ENCODE measurements at regions not wholly inside any gene's neighbourhood (a gene's known extent, or its start where the extent isn't known, plus 50 kb on each side); places are given as distances from the start of the nearest gene placed in this dataset.

GRCh38 chr1:2920421-2921015, 100.7 kb upstream of the ACTRT2 start:
- no peak for DNase-seq

GRCh38 chr1:2921970-2922686, 99.1 kb upstream of the ACTRT2 start:
- peak; percentile 14 for DNase-seq

DNA sequence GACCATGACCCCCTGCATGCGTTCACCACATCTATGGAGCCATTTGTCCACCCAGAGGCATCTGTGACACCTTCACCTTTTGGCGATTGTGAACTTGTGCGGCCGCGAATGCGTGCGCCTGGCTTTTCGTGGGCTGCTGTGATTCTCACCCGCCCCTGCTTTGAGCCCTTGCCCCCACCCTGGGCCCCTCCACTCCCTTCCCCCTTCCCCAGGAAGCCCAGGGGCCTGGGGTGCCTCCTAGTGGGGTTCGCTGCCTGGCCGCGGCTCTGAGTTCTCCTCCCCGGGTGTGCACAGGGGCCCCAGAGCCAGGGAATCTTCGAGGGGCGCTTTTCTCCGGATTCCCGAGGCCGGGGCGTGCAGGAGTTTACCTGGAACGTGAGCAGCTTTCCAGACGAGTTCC, 97.9 kb upstream of the ACTRT2 start:
- DNase-seq: no peak

- no peak for DNase-seq
Measured at GRCh38 chr1:2925291-2925690, 96.0 kb upstream of the ACTRT2 start.

GRCh38 chr1:2925918-2926317, 95.3 kb upstream of the ACTRT2 start:
- DNase-seq: no peak

GRCh38 chr1:2926447-2927055, 94.7 kb upstream of the ACTRT2 start:
- no peak for DNase-seq

DNA sequence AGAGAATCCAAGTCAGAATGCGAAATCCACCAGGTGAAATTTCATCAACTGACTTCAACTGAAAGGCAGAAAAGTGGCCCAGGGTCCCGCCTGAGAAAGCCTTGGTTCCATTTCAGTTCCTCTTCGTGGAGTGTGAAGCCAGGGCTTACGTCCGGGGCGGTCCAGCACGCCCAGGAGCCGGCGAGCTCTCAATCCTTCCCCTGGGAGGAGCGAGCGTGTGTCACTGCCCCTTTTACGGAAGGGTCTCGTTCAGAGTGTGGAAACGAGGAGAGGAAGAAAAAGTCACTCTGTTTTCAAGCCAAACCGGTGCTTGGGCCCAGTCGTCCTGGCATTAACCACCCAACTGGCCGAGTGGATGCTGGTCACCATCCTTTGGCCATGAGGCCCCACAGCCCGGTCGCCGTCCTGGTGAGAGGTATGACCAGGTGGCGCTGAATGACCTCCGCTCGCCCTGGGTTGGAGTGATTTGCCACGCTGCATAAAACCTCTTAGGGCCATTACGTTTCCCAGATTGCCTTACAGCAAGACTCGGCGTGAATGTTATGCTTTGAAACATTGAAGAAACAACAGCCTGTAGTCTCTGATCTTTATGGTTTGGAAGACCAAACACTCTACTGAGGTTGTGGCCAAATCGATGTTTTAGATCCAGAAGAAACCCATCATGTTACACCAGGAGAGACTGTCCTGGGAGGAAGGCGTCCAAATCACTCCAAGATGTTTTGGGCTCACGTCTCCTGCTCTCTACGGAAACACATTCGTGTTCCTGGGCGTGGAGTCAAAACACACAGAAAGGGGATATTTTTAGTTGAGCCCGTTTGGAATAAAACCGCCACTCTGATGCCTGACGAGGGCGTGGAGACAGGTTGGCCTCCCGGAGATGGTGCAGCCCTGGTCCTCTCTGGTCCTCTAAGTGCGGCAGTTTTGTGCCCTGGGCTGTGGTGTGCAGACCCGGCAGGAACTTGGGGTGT, 93.6 kb upstream of the ACTRT2 start:
- no peak for DNase-seq

DNA sequence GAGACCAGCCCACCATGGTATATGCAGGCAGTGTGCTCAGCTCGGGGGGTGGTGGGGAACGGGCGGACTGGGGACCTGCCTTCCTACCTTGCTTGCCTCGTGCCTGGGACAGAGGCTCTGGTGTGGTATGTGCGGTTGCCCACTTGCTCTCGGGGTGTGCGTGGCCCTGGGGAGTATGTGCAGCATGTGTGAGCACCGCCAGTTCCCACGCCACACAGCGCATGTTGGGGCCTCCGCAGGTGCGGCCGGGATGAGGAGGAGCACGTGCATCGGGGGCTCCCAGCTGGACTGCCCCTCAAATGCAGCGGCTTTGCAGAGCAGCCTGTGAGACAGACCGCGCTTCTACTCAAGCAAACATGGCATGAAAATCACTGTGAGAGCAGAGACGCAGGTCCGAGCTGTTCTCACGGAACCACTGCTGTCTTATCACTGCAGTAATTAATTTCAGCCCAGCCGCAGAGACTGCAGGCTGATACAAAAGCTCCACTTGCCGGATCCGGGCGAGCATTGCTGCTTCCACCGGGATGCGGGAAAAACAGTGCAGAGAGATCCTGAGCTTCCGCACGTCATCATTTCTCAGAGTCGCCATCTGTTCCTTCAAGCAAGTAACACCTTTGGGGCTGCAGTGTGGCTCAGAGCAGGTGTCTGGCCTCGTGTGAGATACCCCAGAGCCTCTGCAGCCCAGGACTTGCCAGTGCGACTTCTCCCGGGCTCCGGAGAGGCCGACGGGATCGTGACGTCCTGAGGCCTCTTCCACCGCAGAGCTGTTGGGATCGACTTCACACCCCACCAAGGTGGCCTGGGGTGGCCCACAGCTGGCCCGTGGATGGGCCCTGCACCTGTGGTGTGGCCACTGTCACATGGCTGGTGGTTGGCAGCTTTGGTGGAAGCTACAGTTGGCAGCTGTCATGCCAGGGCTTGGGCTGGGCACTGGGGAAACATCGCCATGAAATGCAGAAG, 92.6 kb upstream of the ACTRT2 start:
- no peak for DNase-seq

- no peak for DNase-seq
Measured at GRCh38 chr1:2929335-2929734, 91.9 kb upstream of the ACTRT2 start.

- DNase-seq: no peak
Measured at GRCh38 chr1:2930016-2930815, 91.1 kb upstream of the ACTRT2 start.

GRCh38 chr1:2930913-2931723, 90.1 kb upstream of the ACTRT2 start:
- DNase-seq: no peak

GRCh38 chr1:2931724-2932401, 89.4 kb upstream of the ACTRT2 start:
- no peak for DNase-seq

GRCh38 chr1:2932671-2933350, 88.5 kb upstream of the ACTRT2 start:
- DNase-seq: no peak

DNA sequence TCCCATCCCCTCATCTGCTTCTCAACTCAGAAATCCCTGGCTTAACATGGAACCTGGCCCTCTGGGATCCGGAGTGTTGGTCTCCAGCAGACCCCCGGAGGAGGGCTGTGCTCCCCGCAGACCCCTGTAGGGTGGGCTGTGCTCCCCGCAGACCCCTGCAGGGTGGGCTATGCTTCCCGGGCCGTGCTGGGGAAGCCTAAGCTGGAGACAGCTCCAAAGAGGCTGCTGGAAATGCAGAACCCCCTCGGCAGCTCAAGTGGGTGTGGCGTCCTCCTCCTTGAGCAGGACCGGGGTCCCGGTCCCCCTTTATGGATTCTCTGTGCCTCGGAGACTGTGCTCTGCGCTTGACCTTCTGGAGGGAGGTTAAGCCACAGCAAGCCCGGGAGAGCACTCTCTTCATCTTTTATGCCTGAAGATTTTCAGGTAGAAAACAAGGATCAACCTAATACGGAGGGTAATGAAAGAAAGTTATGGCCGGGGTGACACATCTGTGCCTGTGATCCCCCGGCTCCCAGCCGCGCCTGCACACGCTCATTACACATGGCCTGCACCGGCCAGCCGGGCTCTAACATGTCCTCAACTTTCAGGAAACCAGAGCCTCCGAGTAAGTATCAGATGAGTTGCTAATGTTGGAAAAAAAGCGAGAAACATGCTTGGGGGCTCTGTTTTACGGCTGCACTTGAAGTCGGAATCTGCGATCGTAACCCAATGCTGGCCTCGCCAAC, 87.7 kb upstream of the ACTRT2 start:
- DNase-seq: no peak

- DNase-seq: no peak
Measured at GRCh38 chr1:2934156-2934540, 87.1 kb upstream of the ACTRT2 start.

DNA sequence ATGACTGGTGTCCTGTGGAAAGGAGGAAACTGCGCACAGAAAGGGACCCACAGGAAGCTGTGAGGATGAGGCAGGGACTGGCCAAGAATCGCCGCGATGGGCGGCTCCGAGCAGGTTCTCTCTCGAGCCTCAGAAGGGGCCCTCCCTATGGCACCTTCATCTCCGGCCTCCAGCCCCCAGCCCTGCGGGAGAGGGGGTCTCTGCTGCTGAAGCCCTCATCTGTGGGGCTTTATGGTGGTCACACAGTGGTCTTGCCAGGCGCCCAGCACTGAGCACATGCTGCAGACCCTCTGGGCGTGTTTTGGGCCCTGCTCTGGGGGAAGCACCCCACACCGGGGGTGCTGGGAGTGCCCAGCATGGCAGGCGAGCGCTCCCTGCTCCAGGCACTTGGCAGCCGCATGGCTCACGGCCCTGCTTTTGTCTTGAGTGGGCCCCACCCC, 86.6 kb upstream of the ACTRT2 start:
- DNase-seq: no peak

DNA sequence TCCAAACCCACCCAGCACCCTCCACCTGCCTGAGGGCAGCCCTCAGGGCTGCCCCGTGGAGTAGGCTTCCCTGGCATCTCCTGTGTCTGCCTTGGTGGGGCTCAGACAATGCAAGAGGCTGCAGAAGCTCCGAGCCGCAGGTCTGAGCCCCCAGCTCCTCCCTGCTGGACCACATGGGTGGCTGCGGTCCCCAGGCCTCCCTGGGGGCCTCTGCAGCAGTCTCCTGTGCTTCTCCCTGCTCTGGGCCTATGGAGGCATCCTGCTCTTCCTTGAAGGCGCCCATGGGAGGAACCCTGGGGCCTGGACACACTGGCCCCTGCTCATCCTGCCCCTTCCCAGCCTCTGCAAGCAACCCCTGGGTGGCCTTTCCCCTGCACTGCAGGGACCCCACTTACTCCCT, 86.1 kb upstream of the ACTRT2 start:
- no peak for DNase-seq

DNA sequence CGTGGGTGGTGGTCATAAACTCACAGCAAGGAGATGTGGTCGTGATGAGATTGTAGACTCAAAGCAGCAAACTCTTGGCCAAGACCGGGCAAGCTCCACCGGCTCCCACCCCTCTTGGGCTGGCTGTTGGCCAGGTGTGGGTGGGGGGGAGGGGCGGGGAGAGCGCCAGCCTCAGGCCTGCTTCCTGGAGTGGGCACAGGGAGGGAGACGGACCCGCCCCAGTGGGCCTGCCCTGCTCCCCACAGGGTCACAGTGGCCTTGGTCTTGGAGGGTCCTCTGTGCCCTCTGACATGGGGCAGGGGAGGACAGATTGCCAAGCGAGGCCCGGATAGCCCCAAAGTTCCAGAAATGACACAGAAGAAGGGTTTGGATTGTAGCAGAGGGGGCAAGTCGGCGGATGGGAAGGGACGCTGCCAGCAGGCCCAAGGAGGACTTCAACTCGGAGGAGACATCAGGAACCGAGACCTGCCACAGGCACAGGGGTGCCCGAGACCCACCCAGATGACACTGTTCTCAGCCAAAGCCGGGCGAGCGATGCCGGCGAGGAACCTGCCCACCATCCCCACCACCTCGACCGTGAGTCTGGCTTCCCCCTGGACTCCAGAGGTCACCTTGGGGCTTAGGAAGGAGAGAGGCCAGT, 85.4 kb upstream of the ACTRT2 start:
- no peak for DNase-seq
